PC-3 (cell line): ENCODE measurements at regions not wholly inside any gene's neighbourhood (a gene's known extent, or its start where the extent isn't known, plus 50 kb on each side); places are given as distances from the start of the nearest gene placed in this dataset.

Experiments
- ATAC-seq: fragments of 200-7000 bp; cut with Tn5 transposase; 2 replicates; pipeline ENCODE4 v1.9.1; 2020; ENCODE audit warnings: mild to moderate bottlenecking, moderate library complexity
- BruUV-seq: library from RNA; stranded (reverse); fragments of 400-500 nt; replicated peaks from 2 replicates; lab custom pipeline; 2021; lab: Mats Ljungman, UMichigan
- CTCF ChIA-PET: fragments of 300-600 bp; sonication (Branson Sonifier 250); formaldehyde crosslinking; loops from one replicate; lab custom pipeline; 2022; ENCODE audit warnings: antibody characterized with exemption; lab: Charles Lee
- POLR2A ChIA-PET: fragments of 300-600 bp; sonication (Branson Sonifier 250); formaldehyde crosslinking; loops from one replicate; lab custom pipeline; 2022; ENCODE audit warnings: antibody characterized with exemption; ENCODE audit not compliant: unreplicated experiment; lab: Charles Lee
- DNase-seq: peaks from one replicate; pipeline ENCODE4 v3.0.0-alpha.2; 2015
- H2AFZ ChIP-seq: fragments of 300-600 bp; sonication (generic); 2 replicates; pipeline ENCODE4 v1.6.0; 2016; ENCODE audit warnings: antibody characterized with exemption, low read length
- H3F3A ChIP-seq: fragments of 300-600 bp; sonication (generic); one replicate; pipeline ENCODE4 v1.6.0; 2017; ENCODE audit warnings: antibody characterized with exemption, low read length, control low read depth, mild to moderate bottlenecking; ENCODE audit not compliant: unreplicated experiment
- H3K27ac ChIP-seq: fragments of 300-600 bp; sonication (generic); 2 replicates; pipeline ENCODE4 v1.5.1; 2016; ENCODE audit warnings: mild to moderate bottlenecking, low read length
- H3K27me3 ChIP-seq: fragments of 300-600 bp; sonication (generic); 2 replicates; pipeline ENCODE4 v1.6.1; 2016; ENCODE audit warnings: low read length, mixed read lengths
- H3K36me3 ChIP-seq: fragments of 300-600 bp; sonication (generic); 2 replicates; pipeline ENCODE4 v1.6.1; 2016; ENCODE audit warnings: low read depth, mixed run types, low read length, mixed read lengths
- H3K4me1 ChIP-seq: fragments of 300-600 bp; sonication (generic); 2 replicates; pipeline ENCODE4 v1.5.1; 2016; ENCODE audit warnings: low read length; ENCODE audit not compliant: insufficient read depth
- H3K4me2 ChIP-seq: fragments of 300-600 bp; sonication (generic); 2 replicates; pipeline ENCODE4 v1.6.0; 2016; ENCODE audit warnings: low read length
- H3K4me3 ChIP-seq: fragments of 300-600 bp; sonication (generic); 2 replicates; pipeline ENCODE4 v1.5.1; 2016; ENCODE audit warnings: mild to moderate bottlenecking, low read length, mixed read lengths
- H3K79me2 ChIP-seq: fragments of 300-600 bp; sonication (generic); 2 replicates; pipeline ENCODE4 v1.6.1; 2017; ENCODE audit warnings: low read length, mixed read lengths
- H3K9ac ChIP-seq: fragments of 300-600 bp; sonication (generic); 2 replicates; pipeline ENCODE4 v1.6.0; 2016; ENCODE audit warnings: mild to moderate bottlenecking, low read length
- H3K9me2 ChIP-seq: fragments of 300-600 bp; sonication (generic); replicated peaks from 2 replicates; pipeline ENCODE4 v1.6.1; 2016; ENCODE audit warnings: mixed run types, low read length, mixed read lengths
- H3K9me3 ChIP-seq: fragments of 300-600 bp; sonication (generic); 2 replicates; pipeline ENCODE4 v1.6.1; 2016; ENCODE audit warnings: low read length, mixed read lengths
- H4K20me1 ChIP-seq: fragments of 300-600 bp; sonication (generic); 2 replicates; pipeline ENCODE4 v1.6.1; 2016; ENCODE audit warnings: low read length, mixed read lengths
- CTCF ChIP-seq: fragments of 300-600 bp; sonication (generic); conservative IDR thresholded peaks from 2 replicates; pipeline ENCODE4 v1.5.1; 2017; ENCODE audit warnings: antibody characterized with exemption, low read depth, mild to moderate bottlenecking, low read length
- EZH2 ChIP-seq: fragments of 300-600 bp; sonication (generic); IDR thresholded peaks from one replicate; pipeline ENCODE4 v1.6.1; 2017; ENCODE audit warnings: antibody characterized with exemption, mild to moderate bottlenecking, low read length; ENCODE audit not compliant: unreplicated experiment
- EZH2phosphoT487 ChIP-seq: fragments of 300-600 bp; sonication (generic); IDR thresholded peaks from 2 replicates; pipeline ENCODE4 v1.6.1; 2018; ENCODE audit warnings: mild to moderate bottlenecking, antibody characterized with exemption, low read length, borderline replicate concordance
- intact Hi-C: fragments of 100-400 bp; cut with micrococcal nuclease; formaldehyde crosslinking; loops from 2 replicates; pipeline ENCODE4 v1.9.0; 2023

- no peak for DNase-seq
- no peaks in the 10 kb centered on the region for H3K36me3 ChIP-seq
- TF ChIP-seq CTCF, result no peak
- TF ChIP-seq EZH2, result no peak
- no peak for TF ChIP-seq EZH2phosphoT487
- no peaks in the 10 kb centered on the region for H3K27me3 ChIP-seq
- no peaks in the 10 kb centered on the region for H3K79me2 ChIP-seq
- intact Hi-C loops, result no loop called here
- no peak for ATAC-seq
- H3K9me3 ChIP-seq, result no peaks in the 10 kb centered on the region
- H3K4me2 ChIP-seq, result no peak overlapping the region
- H4K20me1 ChIP-seq, result no peaks in the 10 kb centered on the region
- H3K27ac ChIP-seq, result no peak overlapping the region
- no peaks in the 10 kb centered on the region for H3K9me2 ChIP-seq
- CTCF ChIA-PET, result no interaction called here
- H3K4me3 ChIP-seq, result no peak overlapping the region
- no peak overlapping the region for H3K9ac ChIP-seq
- H2AFZ ChIP-seq, result no peak overlapping the region
- H3K4me1 ChIP-seq, result no peaks in the 10 kb centered on the region
- no peaks in the 10 kb centered on the region for H3F3A ChIP-seq
- BruUV-seq, result no TSS peak
- POLR2A ChIA-PET, result no interaction called here
These were observed 123.1 kb upstream of the XIRP2 start for GRCh38 chr2:166765141-166765540.

DNA sequence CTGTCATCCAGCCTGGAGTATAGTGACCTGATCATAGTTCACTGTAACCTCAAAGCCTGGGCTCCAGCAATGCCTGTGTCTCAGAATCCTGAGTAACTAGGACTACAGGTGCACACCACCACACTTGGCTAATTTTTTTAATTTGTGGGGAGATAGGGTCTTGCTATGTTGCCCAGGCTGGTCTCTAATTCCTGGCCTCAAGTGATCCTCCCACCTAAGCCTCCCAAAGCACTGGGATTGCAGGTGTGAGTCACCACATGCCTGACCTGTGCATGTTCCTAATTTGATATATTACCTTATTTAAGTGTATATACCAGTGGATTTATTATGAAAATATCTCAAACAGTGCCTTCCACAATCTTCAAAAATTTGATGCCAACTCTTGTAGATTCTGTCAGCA lies 123.6 kb upstream of the XIRP2 start:
- no peak overlapping the region for H3K4me2 ChIP-seq
- intact Hi-C loops, result no loop called here
- BruUV-seq, result no TSS peak
- H3K27ac ChIP-seq, result no peak overlapping the region
- CTCF ChIA-PET, result no interaction called here
- no peak overlapping the region for H2AFZ ChIP-seq
- POLR2A ChIA-PET, result no interaction called here
- H3K79me2 ChIP-seq, result no peaks in the 10 kb centered on the region
- no peak overlapping the region for H3K9ac ChIP-seq
- no peak for TF ChIP-seq CTCF
- no peak for TF ChIP-seq EZH2phosphoT487
- TF ChIP-seq EZH2, result no peak
- no peaks in the 10 kb centered on the region for H4K20me1 ChIP-seq
- DNase-seq (no peak), ATAC-seq (no peak)
- no peaks in the 10 kb centered on the region for H3K4me1 ChIP-seq
- no peaks in the 10 kb centered on the region for H3K27me3 ChIP-seq
- no peaks in the 10 kb centered on the region for H3K36me3 ChIP-seq
- H3F3A ChIP-seq, result no peaks in the 10 kb centered on the region
- H3K9me2 ChIP-seq, result no peaks in the 10 kb centered on the region
- H3K9me3 ChIP-seq, result no peaks in the 10 kb centered on the region
- no peak overlapping the region for H3K4me3 ChIP-seq

GRCh38 chr2:166764216-166764615 lies 124.1 kb upstream of the XIRP2 start:
- no peaks in the 10 kb centered on the region for H3K79me2 ChIP-seq
- TF ChIP-seq CTCF, result 0 out of 2 replicates have a peak, but pooled peaks have one; percentile 10
- TF ChIP-seq EZH2, result no peak
- TF ChIP-seq EZH2phosphoT487, result no peak
- ChIA-PET CTCF (no interaction called here), POLR2A (no interaction called here)
- no peak overlapping the region for H3K4me2 ChIP-seq
- H3F3A ChIP-seq, result no peaks in the 10 kb centered on the region
- no peak overlapping the region for H3K27ac ChIP-seq
- BruUV-seq, result no TSS peak
- H3K36me3 ChIP-seq, result no peaks in the 10 kb centered on the region
- intact Hi-C loops, result no loop called here
- H3K27me3 ChIP-seq, result no peaks in the 10 kb centered on the region
- no peaks in the 10 kb centered on the region for H4K20me1 ChIP-seq
- ATAC-seq (peak; percentile 60; the same call in 1 of the 2 replicates), DNase-seq (no peak)
- no peak overlapping the region for H3K4me3 ChIP-seq
- no peak overlapping the region for H2AFZ ChIP-seq
- H3K9me3 ChIP-seq, result no peaks in the 10 kb centered on the region
- H3K9ac ChIP-seq, result no peak overlapping the region
- H3K9me2 ChIP-seq, result no peaks in the 10 kb centered on the region
- H3K4me1 ChIP-seq, result no peaks in the 10 kb centered on the region
